ENCODE measurements at regions not wholly inside any gene's neighbourhood (a gene's known extent, or its start where the extent isn't known, plus 50 kb on each side); places are given as distances from the start of the nearest gene placed in this dataset.

DNA sequence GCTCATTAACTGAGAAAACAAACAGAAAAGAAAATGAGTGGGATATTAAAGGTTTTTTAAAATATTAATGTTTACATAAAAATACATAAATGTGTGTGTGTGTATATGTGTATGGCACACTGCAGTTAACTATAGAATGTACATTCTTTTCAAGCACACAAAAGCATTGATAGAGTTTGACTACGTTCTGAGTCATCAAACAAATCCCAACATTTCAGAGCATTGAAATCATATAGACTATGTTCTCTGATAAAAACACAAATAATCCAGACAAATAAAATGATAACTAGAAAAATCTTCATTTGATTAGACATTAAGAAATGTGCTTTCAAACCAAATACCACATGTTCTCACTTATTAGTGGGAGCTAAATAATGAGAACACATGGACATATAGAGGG lies 84.3 kb upstream of the CELF4 start:
- no peak for DNase-seq (ENCODE audit: low read depth)

DNA sequence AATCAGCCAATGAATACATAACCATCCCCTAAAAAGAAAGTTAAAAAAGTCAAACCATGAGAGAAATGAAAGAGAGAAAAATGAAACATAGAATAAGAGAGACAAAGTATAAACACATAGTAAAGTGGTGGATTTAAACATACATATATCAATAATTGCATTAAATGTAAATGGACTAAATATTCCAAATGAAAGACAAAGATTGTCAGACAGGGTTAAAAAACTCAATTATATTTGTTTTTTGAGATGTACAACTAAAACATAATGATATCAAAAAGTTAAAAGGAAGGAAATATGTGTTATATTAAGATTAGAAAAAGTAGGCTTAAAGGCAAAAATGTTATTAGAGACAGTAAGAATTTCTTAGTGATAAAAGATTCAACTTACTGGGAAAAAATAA lies 83.8 kb upstream of the CELF4 start:
- no peak for DNase-seq (ENCODE audit: low read depth)

DNA sequence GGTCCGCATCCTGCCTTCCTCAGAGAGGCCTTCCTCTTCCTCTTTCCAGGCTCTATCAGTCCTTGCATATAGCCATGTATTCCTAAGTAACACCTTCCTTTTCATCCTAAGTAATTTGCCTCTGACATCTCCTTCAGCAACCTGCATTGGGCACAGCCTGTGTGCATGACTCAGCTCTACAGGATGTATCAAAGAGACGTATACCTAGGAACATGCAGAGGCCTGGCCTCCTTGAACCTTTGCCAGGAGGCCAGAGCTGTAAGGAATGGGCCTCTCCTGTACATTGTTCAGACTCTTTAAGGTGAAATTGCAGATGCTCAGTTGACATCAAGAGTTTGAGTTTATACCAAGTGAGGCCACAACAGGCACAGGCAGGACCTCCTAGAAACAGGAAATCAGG lies 76.0 kb upstream of the CELF4 start:
- no peak for DNase-seq (ENCODE audit: low read depth)

DNA sequence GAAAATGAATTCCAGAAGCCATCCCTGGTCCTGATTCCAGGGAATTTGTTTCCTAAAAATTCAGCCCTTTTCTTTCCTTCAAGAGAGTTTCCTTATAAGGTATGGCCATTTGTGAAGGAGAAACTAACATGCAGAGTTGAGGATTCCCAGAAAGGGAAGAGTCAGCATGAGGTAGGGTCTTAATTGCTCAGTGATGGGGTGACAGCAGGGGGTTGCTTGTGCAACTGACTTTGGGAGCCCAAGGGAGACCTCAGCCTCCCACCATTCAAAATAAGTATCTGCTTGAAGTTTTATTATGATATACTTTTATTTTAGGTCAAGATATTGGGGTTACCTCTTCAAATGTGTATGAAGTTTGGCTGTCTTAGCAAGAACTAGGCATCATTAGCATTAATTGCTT lies 74.9 kb upstream of the CELF4 start:
- DNase-seq (ENCODE audit: low read depth) = no peak

DNA sequence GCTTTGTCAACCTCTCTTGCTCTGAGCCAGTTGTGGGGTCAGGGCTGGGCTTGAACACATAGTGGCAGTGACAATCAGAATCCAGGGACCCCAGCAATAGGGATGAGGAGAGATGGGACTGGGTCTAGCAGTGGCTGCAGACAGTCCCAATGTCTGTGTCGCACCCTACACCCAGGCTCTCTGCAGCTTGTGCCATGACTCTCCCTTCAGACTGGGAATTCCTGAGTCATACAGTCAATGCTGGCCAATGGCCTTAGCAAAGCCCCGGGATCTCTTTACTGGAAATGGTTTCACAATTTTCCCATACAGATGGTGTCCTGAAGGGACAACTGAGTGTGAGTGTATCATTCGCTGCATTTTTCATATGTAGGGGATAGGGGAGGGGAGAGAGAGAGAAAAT lies 74.2 kb upstream of the CELF4 start:
- DNase-seq (ENCODE audit: low read depth) = no peak

GRCh38 chr18:37637478-37637850 lies 71.9 kb upstream of the CELF4 start:
- DNase-seq (ENCODE audit: low read depth) = no peak

- no peak for DNase-seq (ENCODE audit: low read depth)
These were observed 71.4 kb upstream of the CELF4 start for GRCh38 chr18:37636831-37637477.

GRCh38 chr18:37634516-37634915 lies 68.9 kb upstream of the CELF4 start:
- no peak for DNase-seq (ENCODE audit: low read depth)

DNA sequence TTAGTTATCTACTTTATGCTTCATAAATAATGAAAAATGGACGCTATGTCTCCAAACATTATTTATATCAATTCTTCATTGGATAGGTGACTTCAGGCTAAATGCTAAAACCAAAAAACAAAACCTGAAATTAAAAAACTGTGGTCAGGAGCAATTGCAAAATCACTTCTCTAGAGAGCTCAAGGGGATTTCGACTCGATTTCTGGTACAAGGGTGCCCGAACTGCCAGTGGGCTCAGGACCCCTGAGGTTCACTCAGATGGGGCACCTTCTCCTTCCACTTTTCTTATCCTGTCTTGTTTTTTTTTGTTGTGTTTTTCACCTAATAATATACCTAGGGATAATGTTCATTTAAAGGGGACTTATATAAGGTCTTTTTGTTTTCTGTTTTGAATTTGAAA lies 65.8 kb upstream of the CELF4 start:
- DNase-seq (ENCODE audit: low read depth) = no peak

GRCh38 chr18:37630334-37630733 lies 64.7 kb upstream of the CELF4 start:
- no peak for DNase-seq (ENCODE audit: low read depth)

- no peak for DNase-seq (ENCODE audit: low read depth)
These were observed 63.0 kb upstream of the CELF4 start for GRCh38 chr18:37628470-37629220.

- no peak for DNase-seq (ENCODE audit: low read depth)
These were observed 58.7 kb upstream of the CELF4 start for GRCh38 chr18:37624318-37624717.

- no peak for DNase-seq (ENCODE audit: low read depth)
These were observed 54.4 kb upstream of the CELF4 start for GRCh38 chr18:37619964-37620363.

DNA sequence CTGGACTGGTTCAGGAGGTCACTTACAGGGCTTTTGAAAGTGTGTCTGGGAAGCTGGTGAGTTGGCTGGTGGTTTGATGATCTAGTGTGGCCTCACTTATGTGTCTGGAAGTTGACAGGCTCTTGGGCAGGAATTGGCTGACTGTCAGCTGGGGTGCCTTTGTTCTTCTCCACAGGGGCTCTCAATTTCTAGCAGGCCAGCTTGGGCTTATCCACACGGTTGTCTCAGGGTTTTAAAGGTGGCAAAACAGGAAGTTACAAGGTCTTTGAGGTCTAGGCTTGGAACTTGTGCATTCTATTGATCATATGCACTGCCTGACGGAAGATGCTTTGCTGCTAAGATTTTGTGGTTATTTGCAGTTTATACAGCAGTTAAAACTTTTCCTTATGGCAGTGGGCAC lies 52.0 kb upstream of the CELF4 start:
- DNase-seq (ENCODE audit: low read depth) = no peak

Data from T-helper 22 cell (primary cell).